PC-3 (cell line): ENCODE measurements at regions not wholly inside any gene's neighbourhood (a gene's known extent, or its start where the extent isn't known, plus 50 kb on each side); places are given as distances from the start of the nearest gene placed in this dataset.
"Not testable (repeated sequence)": the region's sequence is repeated elsewhere in the genome, so short reads cannot be mapped to it uniquely, and the experiment has no call there.

ENCODE experiments used
- ATAC-seq: fragments of 200-7000 bp; cut with Tn5 transposase; 2 replicates; pipeline ENCODE4 v1.9.1; 2020; ENCODE audit warnings: mild to moderate bottlenecking, moderate library complexity
- BruUV-seq: library from RNA; stranded (reverse); fragments of 400-500 nt; replicated peaks from 2 replicates; lab custom pipeline; 2021; lab: Mats Ljungman, UMichigan
- CTCF ChIA-PET: fragments of 300-600 bp; sonication (Branson Sonifier 250); formaldehyde crosslinking; loops from one replicate; lab custom pipeline; 2022; ENCODE audit warnings: antibody characterized with exemption; lab: Charles Lee
- POLR2A ChIA-PET: fragments of 300-600 bp; sonication (Branson Sonifier 250); formaldehyde crosslinking; loops from one replicate; lab custom pipeline; 2022; ENCODE audit warnings: antibody characterized with exemption; ENCODE audit not compliant: unreplicated experiment; lab: Charles Lee
- DNase-seq: peaks from one replicate; pipeline ENCODE4 v3.0.0-alpha.2; 2015
- H2AFZ ChIP-seq: fragments of 300-600 bp; sonication (generic); 2 replicates; pipeline ENCODE4 v1.6.0; 2016; ENCODE audit warnings: antibody characterized with exemption, low read length
- H3F3A ChIP-seq: fragments of 300-600 bp; sonication (generic); one replicate; pipeline ENCODE4 v1.6.0; 2017; ENCODE audit warnings: antibody characterized with exemption, low read length, control low read depth, mild to moderate bottlenecking; ENCODE audit not compliant: unreplicated experiment
- H3K27ac ChIP-seq: fragments of 300-600 bp; sonication (generic); 2 replicates; pipeline ENCODE4 v1.5.1; 2016; ENCODE audit warnings: mild to moderate bottlenecking, low read length
- H3K27me3 ChIP-seq: fragments of 300-600 bp; sonication (generic); 2 replicates; pipeline ENCODE4 v1.6.1; 2016; ENCODE audit warnings: low read length, mixed read lengths
- H3K36me3 ChIP-seq: fragments of 300-600 bp; sonication (generic); 2 replicates; pipeline ENCODE4 v1.6.1; 2016; ENCODE audit warnings: low read depth, mixed run types, low read length, mixed read lengths
- H3K4me1 ChIP-seq: fragments of 300-600 bp; sonication (generic); 2 replicates; pipeline ENCODE4 v1.5.1; 2016; ENCODE audit warnings: low read length; ENCODE audit not compliant: insufficient read depth
- H3K4me2 ChIP-seq: fragments of 300-600 bp; sonication (generic); 2 replicates; pipeline ENCODE4 v1.6.0; 2016; ENCODE audit warnings: low read length
- H3K4me3 ChIP-seq: fragments of 300-600 bp; sonication (generic); 2 replicates; pipeline ENCODE4 v1.5.1; 2016; ENCODE audit warnings: mild to moderate bottlenecking, low read length, mixed read lengths
- H3K79me2 ChIP-seq: fragments of 300-600 bp; sonication (generic); 2 replicates; pipeline ENCODE4 v1.6.1; 2017; ENCODE audit warnings: low read length, mixed read lengths
- H3K9ac ChIP-seq: fragments of 300-600 bp; sonication (generic); 2 replicates; pipeline ENCODE4 v1.6.0; 2016; ENCODE audit warnings: mild to moderate bottlenecking, low read length
- H3K9me2 ChIP-seq: fragments of 300-600 bp; sonication (generic); replicated peaks from 2 replicates; pipeline ENCODE4 v1.6.1; 2016; ENCODE audit warnings: mixed run types, low read length, mixed read lengths
- H3K9me3 ChIP-seq: fragments of 300-600 bp; sonication (generic); 2 replicates; pipeline ENCODE4 v1.6.1; 2016; ENCODE audit warnings: low read length, mixed read lengths
- H4K20me1 ChIP-seq: fragments of 300-600 bp; sonication (generic); 2 replicates; pipeline ENCODE4 v1.6.1; 2016; ENCODE audit warnings: low read length, mixed read lengths
- EZH2 ChIP-seq: fragments of 300-600 bp; sonication (generic); IDR thresholded peaks from one replicate; pipeline ENCODE4 v1.6.1; 2017; ENCODE audit warnings: antibody characterized with exemption, mild to moderate bottlenecking, low read length; ENCODE audit not compliant: unreplicated experiment
- EZH2phosphoT487 ChIP-seq: fragments of 300-600 bp; sonication (generic); IDR thresholded peaks from 2 replicates; pipeline ENCODE4 v1.6.1; 2018; ENCODE audit warnings: mild to moderate bottlenecking, antibody characterized with exemption, low read length, borderline replicate concordance
- intact Hi-C: fragments of 100-400 bp; cut with micrococcal nuclease; formaldehyde crosslinking; loops from 2 replicates; pipeline ENCODE4 v1.9.0; 2023
- TF ChIP-seq, protein P1 (sequence below): fragments of 300-600 bp; sonication (generic); conservative IDR thresholded peaks from 2 replicates; pipeline ENCODE4 v1.5.1; 2017; ENCODE audit warnings: antibody characterized with exemption, low read depth, mild to moderate bottlenecking, low read length

DNA sequence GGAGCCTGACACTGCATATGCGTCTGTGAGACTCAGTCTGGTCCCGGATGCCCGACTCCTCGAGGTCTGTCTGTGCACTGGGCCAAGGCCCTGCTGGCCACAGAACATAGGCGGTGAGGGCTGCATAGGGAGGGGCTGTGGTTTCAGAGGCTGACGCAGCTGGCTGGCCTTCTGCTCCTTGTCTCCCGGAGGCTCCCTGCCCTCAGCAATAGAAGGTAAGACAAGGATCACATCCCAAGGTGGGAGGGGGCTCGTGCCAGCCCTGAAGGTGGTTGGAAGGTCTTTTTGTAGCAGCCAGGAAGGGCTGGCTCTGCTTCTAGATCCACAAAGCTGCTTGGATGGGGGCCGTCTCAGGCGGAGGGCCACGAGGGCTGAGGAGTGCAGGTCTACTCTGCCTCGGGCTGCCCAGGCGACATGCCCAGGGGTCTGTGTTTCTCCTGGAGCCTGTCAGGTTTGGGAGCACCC lies 239.8 kb upstream of the SULF2 start:
- no peak overlapping the region for H3K4me3 ChIP-seq
- peak overlapping the region; percentile 42 for H3K27ac ChIP-seq
- no peaks in the 10 kb centered on the region for H3F3A ChIP-seq
- H3K27me3 ChIP-seq: no peaks in the 10 kb centered on the region
- H3K36me3 ChIP-seq: no peaks in the 10 kb centered on the region
- ChIA-PET CTCF (no interaction called here), POLR2A (no interaction called here)
- TF ChIP-seq, protein P1, sequence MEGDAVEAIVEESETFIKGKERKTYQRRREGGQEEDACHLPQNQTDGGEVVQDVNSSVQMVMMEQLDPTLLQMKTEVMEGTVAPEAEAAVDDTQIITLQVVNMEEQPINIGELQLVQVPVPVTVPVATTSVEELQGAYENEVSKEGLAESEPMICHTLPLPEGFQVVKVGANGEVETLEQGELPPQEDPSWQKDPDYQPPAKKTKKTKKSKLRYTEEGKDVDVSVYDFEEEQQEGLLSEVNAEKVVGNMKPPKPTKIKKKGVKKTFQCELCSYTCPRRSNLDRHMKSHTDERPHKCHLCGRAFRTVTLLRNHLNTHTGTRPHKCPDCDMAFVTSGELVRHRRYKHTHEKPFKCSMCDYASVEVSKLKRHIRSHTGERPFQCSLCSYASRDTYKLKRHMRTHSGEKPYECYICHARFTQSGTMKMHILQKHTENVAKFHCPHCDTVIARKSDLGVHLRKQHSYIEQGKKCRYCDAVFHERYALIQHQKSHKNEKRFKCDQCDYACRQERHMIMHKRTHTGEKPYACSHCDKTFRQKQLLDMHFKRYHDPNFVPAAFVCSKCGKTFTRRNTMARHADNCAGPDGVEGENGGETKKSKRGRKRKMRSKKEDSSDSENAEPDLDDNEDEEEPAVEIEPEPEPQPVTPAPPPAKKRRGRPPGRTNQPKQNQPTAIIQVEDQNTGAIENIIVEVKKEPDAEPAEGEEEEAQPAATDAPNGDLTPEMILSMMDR: no peak
- TF ChIP-seq EZH2 (no peak), EZH2phosphoT487 (no peak)
- no TSS peak for BruUV-seq
- H3K9ac ChIP-seq: peak overlapping the region; percentile 36
- H2AFZ ChIP-seq: 0 out of 2 replicates have a peak overlapping the region, but pooled peaks have one; percentile 30
- H3K9me3 ChIP-seq: no peaks in the 10 kb centered on the region
- DNase-seq: peak; percentile 47
- intact Hi-C loops: no loop called here
- H3K4me1 ChIP-seq: peaks cover 13% of the 10 kb centered on the region
- H3K79me2 ChIP-seq: no peaks in the 10 kb centered on the region
- no peaks in the 10 kb centered on the region for H4K20me1 ChIP-seq
- H3K9me2 ChIP-seq: no peaks in the 10 kb centered on the region
- ATAC-seq: peak; percentile 94
- H3K4me2 ChIP-seq: peak overlapping the region; percentile 46

DNA sequence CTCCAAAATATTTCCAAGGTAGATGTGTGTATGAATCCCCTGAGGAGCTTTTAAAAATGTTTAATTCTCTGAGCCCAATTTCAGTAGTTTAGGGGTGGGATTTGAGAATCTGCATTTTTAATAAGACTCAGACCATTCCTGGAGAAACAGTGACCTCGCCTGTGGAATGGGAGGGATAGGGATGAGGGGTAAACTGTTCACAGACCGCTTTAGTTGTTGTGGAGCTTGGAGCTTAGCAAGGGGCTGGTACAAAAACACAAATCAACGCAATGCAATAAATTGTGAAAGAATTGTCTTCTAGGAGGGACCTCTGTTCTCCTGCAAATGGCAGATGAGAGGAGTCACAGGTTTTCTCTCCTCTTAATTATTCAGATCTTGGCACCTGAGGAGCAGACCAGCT lies 239.3 kb upstream of the SULF2 start:
- BruUV-seq: no TSS peak
- H3F3A ChIP-seq: no peaks in the 10 kb centered on the region
- H3K9me2 ChIP-seq: no peaks in the 10 kb centered on the region
- no peaks in the 10 kb centered on the region for H3K36me3 ChIP-seq
- H2AFZ ChIP-seq: 0 out of 2 replicates have a peak overlapping the region, but pooled peaks have one; percentile 30
- no peak for ATAC-seq
- no peaks in the 10 kb centered on the region for H3K27me3 ChIP-seq
- intact Hi-C loops: no loop called here
- no peak overlapping the region for H3K4me3 ChIP-seq
- H3K4me1 ChIP-seq: peaks cover 18% of the 10 kb centered on the region
- CTCF ChIA-PET: no interaction called here
- no peak for DNase-seq
- no peak overlapping the region for H3K27ac ChIP-seq
- no peaks in the 10 kb centered on the region for H3K79me2 ChIP-seq
- H4K20me1 ChIP-seq: no peaks in the 10 kb centered on the region
- TF ChIP-seq EZH2 (no peak), EZH2phosphoT487 (no peak)
- TF ChIP-seq, protein P1: no peak
- no peak overlapping the region for H3K9ac ChIP-seq
- POLR2A ChIA-PET: no interaction called here
- H3K9me3 ChIP-seq: no peaks in the 10 kb centered on the region
- no peak overlapping the region for H3K4me2 ChIP-seq

DNA sequence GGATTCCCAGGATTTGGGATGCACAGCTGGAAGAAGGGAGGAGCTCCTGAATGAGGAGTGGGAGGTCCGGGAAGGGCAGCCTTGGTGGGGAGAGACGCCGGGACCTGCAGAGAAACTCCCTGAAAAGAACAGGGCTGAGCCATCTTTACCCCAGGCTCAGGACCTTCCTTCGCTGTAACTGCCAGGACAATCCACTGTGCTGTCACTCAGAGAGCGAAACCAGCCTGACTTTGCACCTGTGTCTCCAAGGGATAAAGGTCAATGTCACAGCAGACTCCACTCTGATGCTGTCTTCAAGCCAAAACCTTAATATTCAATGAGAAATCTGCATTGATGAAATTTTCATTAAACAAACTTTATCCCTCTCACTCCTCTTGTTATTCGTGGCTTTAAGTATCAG lies 235.4 kb upstream of the SULF2 start:
- DNase-seq, POLR2A ChIA-PET, H3K27me3 ChIP-seq, BruUV-seq, H3K4me2 ChIP-seq, H3F3A ChIP-seq, H3K36me3 ChIP-seq, H3K9ac ChIP-seq, ATAC-seq, H3K4me3 ChIP-seq, intact Hi-C loops, H4K20me1 ChIP-seq, H3K79me2 ChIP-seq, H3K9me3 ChIP-seq, H3K27ac ChIP-seq, CTCF ChIA-PET, H2AFZ ChIP-seq, H3K9me2 ChIP-seq: not testable (repeated sequence)
- H3K4me1 ChIP-seq: peaks cover 31% of the 10 kb centered on the region
